ENCODE measurements at regions not wholly inside any gene's neighbourhood (a gene's known extent, or its start where the extent isn't known, plus 50 kb on each side); places are given as distances from the start of the nearest gene placed in this dataset.

DNA sequence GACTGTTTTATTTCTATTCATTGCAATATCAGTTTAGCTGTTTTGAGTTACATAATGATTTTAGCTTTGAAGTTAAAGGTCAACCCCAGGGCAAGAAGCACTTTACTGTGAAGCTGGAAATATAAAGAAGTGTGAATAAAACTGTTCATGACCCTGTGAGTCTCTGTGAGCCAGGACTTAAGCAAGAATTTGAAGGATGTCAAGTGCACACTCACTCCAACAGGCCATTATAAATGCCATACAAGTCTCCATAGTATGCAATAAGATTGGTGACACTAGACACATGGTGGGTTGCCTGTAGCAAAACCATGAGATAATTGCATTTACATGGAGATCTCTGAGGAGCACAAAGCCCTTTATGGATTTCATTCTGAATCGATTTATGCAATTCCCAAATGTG is 318.7 kb upstream of the ITGA1 start:
- Histone ChIP-seq H4K20me1 (ENCODE audit: control insufficient read depth, insufficient read depth) (no peaks in the 10 kb centered on the region), H3K27ac (ENCODE audit: control insufficient read depth, insufficient read depth) (no peak overlapping the region), H3K4me2 (ENCODE audit: control insufficient read depth, insufficient read depth) (no peak overlapping the region), H3K4me1 (ENCODE audit: control insufficient read depth, insufficient read depth, low read length) (no peaks in the 10 kb centered on the region), H3K4me3 (no peak overlapping the region), H2AFZ (ENCODE audit: control insufficient read depth, low read depth, low read length) (no peak overlapping the region), H3K9me3 (replicated peaks; ENCODE audit: control insufficient read depth, insufficient read depth, low read length) (no peaks in the 10 kb centered on the region), H3K79me2 (ENCODE audit: control insufficient read depth, insufficient read depth, low read length) (no peaks in the 10 kb centered on the region), H3K9ac (ENCODE audit: control insufficient read depth, insufficient read depth, low read length) (no peak overlapping the region), H3K36me3 (ENCODE audit: control insufficient read depth in 2 of 2, insufficient read depth in 2 of 2, low read length in 1 of 2) (no peaks in the 10 kb centered on the region), H3K27me3 (replicated peaks in 1 of 2; ENCODE audit: control insufficient read depth in 2 of 2, insufficient read depth in 2 of 2, low read length in 1 of 2) (no peaks in the 10 kb centered on the region; a peak in 1 of 4 replicates)
- in situ Hi-C loops (cut with MboI): no loop called here
- RAD21 ChIA-PET (ENCODE audit: unreplicated experiment): no interaction called here
- BruUV-seq (replicated peaks): no TSS peak
- CTCF ChIA-PET: no interaction called here
- WGBS (ENCODE audit: insufficient coverage, insufficient replicate concordance, low lambda C conversion rate, missing lambda C conversion rate): 0% methylated on average over 1 of the region's 1 CpG
- no peak for DNase-seq (ENCODE audit: low read depth, low spot score)
- POLR2A ChIA-PET: no interaction called here
- intact Hi-C loops (cut with micrococcal nuclease; ENCODE audit: unreplicated experiment): no loop called here
- no peak for ATAC-seq
- no peak for FAIRE-seq
- TF ChIP-seq SRF (IDR thresholded peaks at IDR 0.05; ENCODE audit: low read depth in 2 of 2, low read length in 2 of 2) (no peak), POU2F2 (IDR thresholded peaks at IDR 0.05; ENCODE audit: borderline replicate concordance, low read depth, low read length) (no peak), PAX8 (IDR thresholded peaks at IDR 0.05) (no peak), GATAD2B (conservative IDR thresholded peaks at IDR 0.05; ENCODE audit: low read depth) (no peak), TCF12 (IDR thresholded peaks at IDR 0.05; ENCODE audit: low read depth, low read length) (no peak), ZNF217 (IDR thresholded peaks at IDR 0.05) (no peak), MTA2 (IDR thresholded peaks at IDR 0.05; ENCODE audit: low read depth) (no peak), CHD2 (IDR thresholded peaks at IDR 0.05; ENCODE audit: borderline replicate concordance, low read depth, low read length) (no peak), MYC (IDR thresholded peaks at IDR 0.05; ENCODE audit: insufficient read depth, insufficient read length, insufficient replicate concordance, low read length, severe bottlenecking) (no peak), KDM1A (IDR thresholded peaks at IDR 0.05; ENCODE audit: borderline replicate concordance) (no peak)
- TF ChIP-seq, protein P1, sequence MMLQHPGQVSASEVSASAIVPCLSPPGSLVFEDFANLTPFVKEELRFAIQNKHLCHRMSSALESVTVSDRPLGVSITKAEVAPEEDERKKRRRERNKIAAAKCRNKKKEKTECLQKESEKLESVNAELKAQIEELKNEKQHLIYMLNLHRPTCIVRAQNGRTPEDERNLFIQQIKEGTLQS (IDR thresholded peaks at IDR 0.05; ENCODE audit: borderline replicate concordance, extremely low read depth, low read depth, low read length): no peak
- SMC1A ChIA-PET (ENCODE audit: uncharacterized antibody, unreplicated experiment): no interaction called here
